SK-N-SH treated with all-trans-retinoic acid at 6 μM for 48 hours (cell line): ENCODE measurements at regions not wholly inside any gene's neighbourhood (a gene's known extent, or its start where the extent isn't known, plus 50 kb on each side); places are given as distances from the start of the nearest gene placed in this dataset.

Experiments
- ARNTL ChIP-seq: fragments of 450-650 bp; formaldehyde crosslinking; IDR thresholded peaks from 2 replicates; pipeline ENCODE4 v1.5.0; 2020; ENCODE audit warnings: low read depth, mild to moderate bottlenecking, moderate library complexity, borderline replicate concordance
- CREB5 ChIP-seq: fragments of 250-450 bp; sonication (Bioruptor Pico); IDR thresholded peaks from 2 replicates; pipeline ENCODE4 v1.5.1; 2020; ENCODE audit warnings: low read depth, mild to moderate bottlenecking, moderate library complexity
- CSRNP3 ChIP-seq: fragments of 250-450 bp; sonication (Bioruptor Pico); IDR thresholded peaks from 2 replicates; pipeline ENCODE4 v1.5.1; 2021; ENCODE audit warnings: mild to moderate bottlenecking, moderate library complexity
- ISL1 ChIP-seq: fragments of 250-450 bp; sonication (Bioruptor Pico); IDR thresholded peaks from 2 replicates; pipeline ENCODE4 v2.1.2; 2022; ENCODE audit warnings: mild to moderate bottlenecking, moderate library complexity
- PATZ1 ChIP-seq: fragments of 250-450 bp; sonication (Bioruptor Pico); IDR thresholded peaks from 2 replicates; pipeline ENCODE4 v1.8.0; 2020; ENCODE audit warnings: mild to moderate bottlenecking, moderate library complexity, borderline replicate concordance
- POU6F1 ChIP-seq: fragments of 250-450 bp; sonication (Bioruptor Pico); IDR thresholded peaks from 2 replicates; pipeline ENCODE4 v1.8.0; 2021; ENCODE audit warnings: low read depth, mild to moderate bottlenecking, moderate library complexity, borderline replicate concordance
- RARB ChIP-seq: fragments of 250-450 bp; sonication (Bioruptor Pico); IDR thresholded peaks from 2 replicates; pipeline ENCODE4 v1.8.0; 2021; ENCODE audit warnings: mild to moderate bottlenecking, moderate library complexity
- TCF4 ChIP-seq: fragments of 250-450 bp; sonication (Bioruptor Pico); IDR thresholded peaks from 2 replicates; pipeline ENCODE4 v1.8.0; 2021; ENCODE audit warnings: mild to moderate bottlenecking, moderate library complexity, borderline replicate concordance
- TOX ChIP-seq: fragments of 250-450 bp; sonication (Bioruptor Pico); IDR thresholded peaks from 2 replicates; pipeline ENCODE4 v1.8.0; 2021; ENCODE audit warnings: mild to moderate bottlenecking, moderate library complexity, borderline replicate concordance
- TSHZ2 ChIP-seq: fragments of 250-450 bp; sonication (Bioruptor Pico); IDR thresholded peaks from 2 replicates; pipeline ENCODE4 v1.5.0; 2020; ENCODE audit warnings: mild to moderate bottlenecking, moderate library complexity
- ZFP3 ChIP-seq: fragments of 250-450 bp; sonication (Bioruptor Pico); IDR thresholded peaks from 2 replicates; pipeline ENCODE4 v1.5.0; 2020; ENCODE audit warnings: mild to moderate bottlenecking, moderate library complexity

GRCh38 chr6:169893624-169894023 is 142.2 kb downstream of the ERMARD start:
- TF ChIP-seq PATZ1 (CRISPR knock-in tag) (no peak), ZFP3 (CRISPR knock-in tag) (no peak), POU6F1 (CRISPR knock-in tag) (no peak), TOX (no peak), CREB5 (CRISPR knock-in tag) (no peak), ISL1 (CRISPR knock-in tag) (no peak), TSHZ2 (CRISPR knock-in tag) (no peak), ARNTL (CRISPR knock-in tag) (no peak), CSRNP3 (CRISPR knock-in tag) (no peak), RARB (CRISPR knock-in tag) (no peak), TCF4 (no peak)
